HG03045 (cell line): ENCODE measurements at regions not wholly inside any gene's neighbourhood (a gene's known extent, or its start where the extent isn't known, plus 50 kb on each side); places are given as distances from the start of the nearest gene placed in this dataset.

Experiments
- ATAC-seq: cut with Tn5 transposase; IDR thresholded peaks from one replicate; pipeline ENCODE4 v1.9.1; 2021; ENCODE audit warnings: mild to moderate bottlenecking, moderate library complexity; ENCODE audit not compliant: unreplicated experiment

DNA sequence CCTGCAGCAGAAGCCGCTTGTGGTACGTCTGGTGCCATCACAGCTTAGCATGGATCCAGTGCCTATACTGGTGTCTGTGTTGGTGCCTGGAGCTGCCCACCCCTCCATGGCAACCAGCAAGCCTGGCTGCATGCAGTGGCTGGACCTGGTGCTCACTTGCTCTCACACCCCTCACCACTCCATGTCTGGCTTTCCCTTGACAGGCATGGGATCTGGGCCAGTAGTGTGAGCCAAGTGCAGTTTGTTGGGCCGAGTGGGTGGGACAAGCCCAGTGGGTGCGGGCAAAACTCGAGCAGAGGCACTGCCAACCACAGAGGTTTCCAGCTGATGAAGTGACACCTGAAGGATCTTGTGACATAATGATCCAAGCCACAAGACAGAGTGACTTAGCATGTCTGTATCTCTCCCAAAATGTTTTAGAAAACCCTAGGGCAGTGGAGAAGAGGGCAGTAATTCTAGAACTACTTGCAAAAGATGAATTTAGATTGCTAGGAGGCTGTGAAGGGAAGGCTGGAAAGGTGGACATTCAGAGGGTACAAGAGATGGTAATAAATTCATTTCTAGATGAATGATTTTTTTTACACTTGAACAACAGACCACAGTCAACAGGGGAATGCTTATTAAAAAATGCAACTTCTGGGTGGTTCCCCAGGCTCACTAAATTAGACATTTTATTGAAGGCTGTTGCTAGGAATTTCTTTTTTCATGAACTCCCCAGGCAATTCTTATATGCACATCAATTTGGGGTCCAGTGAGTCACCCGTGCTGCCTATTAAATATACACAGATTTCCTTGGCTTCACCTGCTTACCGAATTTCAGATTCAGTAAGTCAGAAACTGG is 660.3 kb downstream of the TLR4 start:
- no peak for ATAC-seq

DNA sequence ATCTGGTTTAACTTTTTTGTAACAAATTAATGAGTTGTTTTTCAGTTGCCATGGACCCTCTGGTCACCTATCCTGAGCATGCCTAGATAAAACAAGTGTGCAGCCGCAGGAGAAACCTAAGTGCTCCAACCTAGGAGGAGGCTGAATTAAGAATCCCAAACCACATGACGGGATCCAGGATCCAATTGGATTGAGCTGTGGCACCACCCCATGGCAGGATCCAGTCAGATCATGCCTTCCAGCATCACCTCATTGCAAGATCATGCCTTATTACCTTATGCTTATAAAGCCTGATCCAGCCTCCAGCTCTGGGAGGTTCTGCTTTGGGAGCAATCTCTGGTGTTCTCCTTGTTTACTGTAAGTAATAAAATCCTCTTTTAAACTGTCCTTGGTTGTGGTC is 662.0 kb downstream of the TLR4 start:
- no peak for ATAC-seq

DNA sequence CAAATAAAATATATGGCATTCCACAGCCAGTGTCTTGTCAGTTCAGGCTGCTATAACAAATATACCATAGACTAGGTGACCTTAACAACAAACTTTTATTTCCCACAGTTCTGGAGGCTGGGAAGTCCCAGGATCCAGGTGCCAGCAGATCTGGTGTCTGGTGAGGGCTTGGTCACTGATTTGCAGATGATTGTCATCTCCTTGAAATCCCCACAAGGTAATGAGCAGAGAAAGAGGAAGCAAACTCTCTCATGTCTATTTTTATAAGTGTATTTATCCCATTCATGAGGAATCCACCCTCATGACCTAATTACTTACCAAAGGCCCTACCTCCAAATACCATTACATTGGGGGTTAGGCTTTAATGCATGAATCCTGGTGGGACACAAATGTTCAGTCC is 663.2 kb downstream of the TLR4 start:
- no peak for ATAC-seq

DNA sequence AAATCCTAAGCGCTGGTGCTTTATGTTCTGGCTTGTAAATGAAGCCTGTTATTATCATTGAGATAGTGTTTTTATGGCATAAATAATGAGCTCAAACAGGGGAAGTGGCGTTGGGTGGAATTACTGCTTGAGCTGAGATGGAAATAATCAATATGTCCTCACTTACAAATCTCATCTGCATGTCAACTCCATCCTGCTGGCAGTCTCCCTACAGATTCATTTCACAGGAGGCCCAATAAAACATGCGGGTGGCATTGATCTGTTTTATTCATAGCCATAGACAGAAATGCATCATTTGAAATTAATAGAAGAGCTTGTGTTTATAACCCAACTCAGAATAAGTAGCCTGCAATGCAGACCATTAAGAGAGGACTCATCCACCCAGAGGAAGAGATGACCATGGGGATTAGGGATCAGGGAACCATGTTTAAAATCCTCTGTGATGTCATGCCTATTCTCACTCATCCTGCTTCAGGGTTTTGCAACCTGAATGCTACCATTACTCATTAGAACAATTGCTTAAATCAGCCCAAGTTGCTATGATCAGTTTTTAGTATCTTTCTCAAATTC is 680.4 kb downstream of the TLR4 start:
- no peak for ATAC-seq

DNA sequence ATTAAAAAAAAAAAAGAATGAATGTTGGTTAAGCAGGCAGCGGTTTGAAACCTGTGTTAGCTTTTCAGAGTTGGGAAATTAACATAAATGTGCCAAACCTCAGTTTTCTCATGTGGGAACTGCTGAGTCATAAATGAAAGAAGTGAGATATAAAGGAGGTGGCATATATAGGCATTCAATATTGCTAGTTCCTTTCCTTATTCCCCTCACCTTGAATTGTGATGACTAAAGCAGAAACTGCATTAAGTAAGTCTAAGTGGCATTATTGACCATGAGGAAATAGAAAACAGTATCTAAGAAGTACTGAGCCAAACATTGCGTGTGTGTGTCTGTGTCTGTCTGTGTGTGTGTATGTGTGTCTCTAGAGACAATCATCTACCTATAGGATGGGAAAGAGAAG is 691.2 kb downstream of the TLR4 start:
- no peak for ATAC-seq

DNA sequence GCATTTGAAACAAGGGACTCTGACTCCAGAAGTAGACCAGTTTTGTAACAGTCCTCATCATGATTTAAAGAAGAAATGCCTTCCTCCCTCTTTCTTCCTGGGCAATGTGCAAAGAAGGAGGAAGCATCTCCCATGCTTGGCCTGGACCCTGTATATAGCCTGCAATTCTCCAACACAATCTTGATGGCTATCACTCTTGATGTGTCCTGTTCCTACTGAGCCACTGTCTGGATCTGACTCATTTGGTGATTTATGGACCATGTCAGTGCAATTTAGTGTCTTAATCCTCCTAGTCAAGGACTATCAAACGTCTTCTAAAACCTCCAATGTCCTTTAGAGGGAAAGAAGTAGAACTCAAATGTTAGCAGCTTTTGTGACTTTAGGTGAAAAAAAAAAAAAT is 697.3 kb downstream of the TLR4 start:
- no peak for ATAC-seq

GRCh38 chr9:118414676-118415075 is 710.5 kb downstream of the TLR4 start:
- ATAC-seq = no peak

DNA sequence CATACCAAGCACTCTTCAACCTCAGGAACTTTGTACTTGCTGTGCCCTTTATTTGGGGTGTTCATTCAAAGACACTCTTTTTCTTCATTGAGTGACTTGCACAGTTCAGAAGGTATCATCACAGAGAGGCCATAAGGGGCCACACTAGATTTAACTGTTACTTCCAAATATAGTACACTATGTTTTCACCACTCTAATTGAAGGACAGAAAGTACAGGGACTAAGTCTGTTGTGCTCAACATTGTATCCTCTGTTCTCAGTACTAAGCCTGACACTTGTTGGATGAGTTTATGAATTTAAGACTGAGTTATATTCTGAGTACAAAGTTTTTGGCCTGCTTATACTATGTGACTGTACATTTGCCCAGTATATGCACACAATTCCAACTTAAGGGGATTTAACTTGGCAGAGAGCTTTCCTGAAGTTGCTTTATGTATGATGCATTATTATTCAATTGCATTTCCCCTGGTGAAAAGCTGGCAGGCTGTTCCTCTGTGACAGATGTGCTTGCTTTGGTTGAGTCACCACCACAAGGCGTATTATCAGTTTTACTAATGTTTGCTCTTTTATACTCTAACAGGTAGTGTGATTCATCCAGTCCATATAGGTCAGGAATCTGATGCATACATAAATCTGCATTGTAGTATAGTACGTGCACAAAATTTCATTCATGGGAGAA is 714.8 kb downstream of the TLR4 start:
- ATAC-seq = no peak

GRCh38 chr9:118419676-118420075 is 715.5 kb downstream of the TLR4 start:
- no peak for ATAC-seq

DNA sequence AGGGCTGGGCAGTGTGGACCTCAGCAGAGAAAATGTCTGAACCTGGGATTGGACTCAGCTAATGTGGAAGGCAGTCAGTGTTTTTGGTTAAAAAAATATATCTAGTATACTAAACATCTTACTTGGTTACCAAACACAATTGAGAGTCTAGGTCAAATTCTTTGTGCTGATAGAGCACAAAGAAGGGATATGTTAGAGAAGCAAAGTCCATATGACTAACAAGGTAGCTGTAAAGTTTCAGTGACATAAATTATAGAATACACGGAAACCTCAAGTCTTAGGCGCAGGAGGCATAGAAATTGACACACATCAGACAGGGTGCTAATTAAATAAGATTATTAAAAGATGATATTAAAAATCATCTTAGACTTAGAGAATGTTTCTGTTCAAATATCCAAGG is 718.3 kb downstream of the TLR4 start:
- no peak for ATAC-seq

GRCh38 chr9:118423021-118423420 is 718.8 kb downstream of the TLR4 start:
- no peak for ATAC-seq

GRCh38 chr9:118423721-118424120 is 719.5 kb downstream of the TLR4 start:
- no peak for ATAC-seq

DNA sequence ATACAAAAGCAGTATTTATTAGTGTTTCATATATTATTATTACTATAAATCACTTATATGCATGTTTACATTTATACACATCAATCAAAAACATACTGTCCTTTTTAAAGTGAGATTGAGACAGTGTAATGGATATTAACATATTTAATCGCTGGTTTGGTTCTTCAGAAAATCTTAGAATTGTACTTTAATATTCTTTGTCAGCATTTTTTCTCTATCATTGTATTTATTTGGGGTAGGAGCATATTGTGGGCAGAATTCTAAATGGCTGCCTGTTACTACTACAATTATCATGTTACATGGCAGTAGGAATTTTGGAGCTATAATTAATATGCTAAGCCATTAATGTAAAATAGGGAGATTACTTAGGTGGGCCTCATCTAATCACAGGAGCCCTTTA is 722.6 kb downstream of the TLR4 start:
- ATAC-seq = no peak

- no peak for ATAC-seq
Observed at GRCh38 chr9:118438810-118439209, 734.6 kb downstream of the TLR4 start.

GRCh38 chr9:118439441-118439840 is 735.2 kb downstream of the TLR4 start:
- ATAC-seq = no peak

DNA sequence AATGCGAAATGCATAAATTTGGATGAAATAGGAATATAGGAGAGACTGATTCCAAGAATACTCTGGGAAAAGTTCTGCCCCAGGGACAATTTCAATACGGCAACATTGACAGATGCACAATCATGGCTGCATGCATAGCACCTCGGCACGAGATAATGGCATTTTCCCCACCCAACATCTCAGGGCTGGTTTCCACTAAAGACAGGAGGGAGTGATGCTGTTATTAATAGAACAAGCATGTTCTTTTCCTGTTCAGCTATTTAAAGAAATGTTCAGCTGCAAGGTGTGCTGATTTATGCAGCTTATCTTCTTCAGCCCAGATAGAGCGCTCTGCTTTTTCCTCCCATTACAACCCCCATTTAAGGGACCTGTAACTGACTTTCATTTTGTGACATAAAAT is 740.2 kb downstream of the TLR4 start:
- ATAC-seq = no peak

DNA sequence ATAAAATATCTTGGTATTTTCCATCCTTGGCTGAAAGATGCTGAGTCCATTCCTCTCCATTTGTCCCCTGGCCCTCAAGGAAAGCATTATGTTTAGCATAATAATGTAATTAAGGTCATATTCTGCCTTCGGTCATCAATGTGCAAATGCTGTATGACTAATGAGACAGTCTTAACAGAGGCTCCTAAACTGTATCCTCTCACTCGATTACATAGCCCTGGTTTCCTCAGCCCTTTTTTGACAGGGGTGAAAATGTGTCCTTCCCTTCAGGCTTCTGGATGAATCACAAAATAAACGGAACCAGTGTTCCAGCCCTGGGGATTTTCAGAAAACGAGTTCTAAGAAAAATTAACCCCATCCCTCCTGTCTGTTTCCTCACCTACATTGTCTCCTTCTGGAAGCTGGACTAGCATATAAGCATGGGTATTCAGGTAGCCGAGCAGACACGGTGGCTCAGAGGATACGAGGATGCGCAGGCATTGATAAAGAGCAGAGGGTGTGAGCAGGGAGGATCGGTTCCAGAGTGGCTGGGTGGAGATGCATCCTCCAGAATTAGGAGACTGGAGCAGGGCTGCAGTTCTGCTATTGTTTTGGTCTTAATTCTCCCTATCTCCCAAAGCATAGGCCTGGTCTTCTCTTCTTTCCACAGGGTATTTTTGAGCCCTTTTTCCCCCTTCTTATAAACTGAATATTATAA is 742.9 kb downstream of the TLR4 start:
- no peak for ATAC-seq

DNA sequence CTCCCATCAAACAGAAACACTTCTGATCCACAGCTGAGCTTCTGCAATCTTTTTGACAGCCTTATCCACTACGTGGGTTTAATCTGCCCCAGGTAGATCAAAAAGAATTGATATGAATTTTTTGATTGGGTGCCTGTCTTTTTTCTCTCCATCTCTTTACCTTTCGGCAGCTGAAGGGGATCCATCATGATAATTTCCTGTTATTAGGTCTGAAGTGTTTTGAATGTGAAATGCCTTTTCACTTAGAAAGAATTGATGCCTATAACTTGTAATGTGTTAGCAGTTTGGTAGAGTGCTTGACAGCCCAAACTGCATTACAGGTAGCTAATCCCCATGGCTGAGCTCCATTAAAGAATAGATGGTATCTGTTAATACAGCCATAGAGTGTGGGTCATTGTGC is 745.4 kb downstream of the TLR4 start:
- ATAC-seq = no peak

- ATAC-seq = no peak
Observed at GRCh38 chr9:118455259-118455658, 751.1 kb downstream of the TLR4 start.

DNA sequence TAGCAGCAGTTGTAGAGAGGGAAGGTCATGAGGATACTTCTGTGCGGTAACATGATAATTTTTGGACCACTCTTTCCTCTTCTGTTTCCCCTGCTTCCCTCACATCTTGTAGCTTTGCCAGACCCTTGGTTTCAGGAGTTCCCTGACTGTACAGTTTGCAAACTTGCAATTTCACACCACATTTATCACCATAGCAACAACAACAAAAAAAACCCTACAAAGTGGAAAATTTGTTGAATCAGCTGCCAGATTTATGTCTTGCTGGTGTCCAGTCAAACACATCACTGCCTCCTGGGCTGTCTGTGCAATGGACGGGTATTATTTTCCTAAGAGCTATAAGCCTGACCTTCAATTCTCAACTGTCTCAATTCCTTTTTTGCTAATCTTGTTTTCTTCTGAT is 751.6 kb downstream of the TLR4 start:
- no peak for ATAC-seq

DNA sequence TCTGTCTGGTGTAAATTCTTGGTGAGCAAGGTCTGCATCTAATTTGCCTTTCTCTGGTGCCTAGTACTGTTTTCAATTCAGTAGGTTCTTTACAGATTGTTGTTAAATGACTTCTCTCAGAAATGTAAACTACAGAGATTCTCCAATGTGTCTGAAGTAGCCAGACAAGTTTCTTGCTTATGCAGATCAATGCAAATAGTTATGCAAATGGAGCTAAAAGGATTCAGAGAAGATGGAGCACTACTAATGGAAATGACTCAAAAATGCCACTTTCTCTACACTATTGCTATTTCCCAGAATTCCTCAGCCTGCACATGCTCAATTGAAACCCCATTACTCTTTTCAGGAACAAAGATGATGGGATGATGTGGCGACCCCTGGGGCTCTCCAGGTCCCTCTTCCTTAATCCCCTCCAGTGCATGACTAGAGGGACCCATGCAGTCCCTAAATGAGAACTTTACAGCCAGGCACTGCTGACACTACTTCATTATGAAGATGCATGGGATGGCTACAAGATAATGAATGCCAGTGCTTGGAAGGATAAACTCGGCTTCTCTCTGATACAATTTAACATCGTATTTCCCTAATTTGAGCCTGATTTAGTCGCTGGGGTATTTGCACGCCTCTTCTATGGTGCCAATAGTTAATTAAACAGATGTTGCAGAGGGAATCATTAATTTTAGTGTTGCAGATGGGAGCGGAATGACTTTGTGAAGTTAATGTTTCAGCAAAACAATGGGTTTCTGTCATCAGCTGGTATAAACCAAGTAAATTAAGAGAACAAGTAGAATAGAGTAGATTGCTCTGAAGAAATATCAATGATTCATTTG is 753.2 kb downstream of the TLR4 start:
- ATAC-seq = no peak
